SK-N-SH treated with all-trans-retinoic acid at 6 μM for 48 hours (cell line): ENCODE measurements at regions not wholly inside any gene's neighbourhood (a gene's known extent, or its start where the extent isn't known, plus 50 kb on each side); places are given as distances from the start of the nearest gene placed in this dataset.

Experiments
- BACH2 ChIP-seq: fragments of 250-450 bp; sonication (Bioruptor Pico); IDR thresholded peaks from 2 replicates; pipeline ENCODE4 v1.9.0; 2021; ENCODE audit warnings: mild to moderate bottlenecking, borderline replicate concordance
- GLIS3 ChIP-seq: fragments of 250-450 bp; sonication (Bioruptor Pico); IDR thresholded peaks from 2 replicates; pipeline ENCODE4 v1.5.0; 2020; ENCODE audit warnings: mild to moderate bottlenecking, moderate library complexity
- ISL1 ChIP-seq: fragments of 250-450 bp; sonication (Bioruptor Pico); IDR thresholded peaks from 2 replicates; pipeline ENCODE4 v2.1.2; 2022; ENCODE audit warnings: mild to moderate bottlenecking, moderate library complexity
- RARB ChIP-seq: fragments of 250-450 bp; sonication (Bioruptor Pico); IDR thresholded peaks from 2 replicates; pipeline ENCODE4 v1.8.0; 2021; ENCODE audit warnings: mild to moderate bottlenecking, moderate library complexity
- ZC3H10 ChIP-seq: fragments of 250-450 bp; sonication (Bioruptor Pico); IDR thresholded peaks from 2 replicates; pipeline ENCODE4 v1.5.1; 2021; ENCODE audit warnings: mild to moderate bottlenecking, moderate library complexity
- ZNF8 ChIP-seq: fragments of 450-650 bp; formaldehyde crosslinking; IDR thresholded peaks from 2 replicates; pipeline ENCODE4 v1.5.0; 2020; ENCODE audit warnings: mild to moderate bottlenecking, moderate library complexity
- TF ChIP-seq, protein P1 (sequence below): fragments of 250-450 bp; sonication (Bioruptor Pico); IDR thresholded peaks from 2 replicates; pipeline ENCODE4 v1.5.1; 2021; ENCODE audit warnings: mild to moderate bottlenecking, moderate library complexity

GRCh38 chr2:215717501-215718381, 281.9 kb upstream of the FN1 start:
- TF ChIP-seq ISL1 (CRISPR knock-in tag) (no peak), GLIS3 (CRISPR knock-in tag) (no peak), ZC3H10 (CRISPR knock-in tag) (no peak), RARB (CRISPR knock-in tag) (no peak), BACH2 (CRISPR knock-in tag) (no peak), ZNF8 (CRISPR knock-in tag) (no peak)
- TF ChIP-seq, protein P1, sequence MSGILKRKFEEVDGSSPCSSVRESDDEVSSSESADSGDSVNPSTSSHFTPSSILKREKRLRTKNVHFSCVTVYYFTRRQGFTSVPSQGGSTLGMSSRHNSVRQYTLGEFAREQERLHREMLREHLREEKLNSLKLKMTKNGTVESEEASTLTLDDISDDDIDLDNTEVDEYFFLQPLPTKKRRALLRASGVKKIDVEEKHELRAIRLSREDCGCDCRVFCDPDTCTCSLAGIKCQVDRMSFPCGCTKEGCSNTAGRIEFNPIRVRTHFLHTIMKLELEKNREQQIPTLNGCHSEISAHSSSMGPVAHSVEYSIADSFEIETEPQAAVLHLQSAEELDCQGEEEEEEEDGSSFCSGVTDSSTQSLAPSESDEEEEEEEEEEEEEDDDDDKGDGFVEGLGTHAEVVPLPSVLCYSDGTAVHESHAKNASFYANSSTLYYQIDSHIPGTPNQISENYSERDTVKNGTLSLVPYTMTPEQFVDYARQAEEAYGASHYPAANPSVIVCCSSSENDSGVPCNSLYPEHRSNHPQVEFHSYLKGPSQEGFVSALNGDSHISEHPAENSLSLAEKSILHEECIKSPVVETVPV (CRISPR knock-in tag): no peak
